HG02588 (cell line): ENCODE measurements at regions not wholly inside any gene's neighbourhood (a gene's known extent, or its start where the extent isn't known, plus 50 kb on each side); places are given as distances from the start of the nearest gene placed in this dataset.

ENCODE experiments used
- ATAC-seq: cut with Tn5 transposase; IDR thresholded peaks from one replicate; pipeline ENCODE4 v1.9.1; 2021; ENCODE audit warnings: mild to moderate bottlenecking, moderate library complexity; ENCODE audit not compliant: unreplicated experiment

- ATAC-seq = no peak
These were observed 383.6 kb downstream of the GRIN2B start for GRCh38 chr12:13597837-13598236.

DNA sequence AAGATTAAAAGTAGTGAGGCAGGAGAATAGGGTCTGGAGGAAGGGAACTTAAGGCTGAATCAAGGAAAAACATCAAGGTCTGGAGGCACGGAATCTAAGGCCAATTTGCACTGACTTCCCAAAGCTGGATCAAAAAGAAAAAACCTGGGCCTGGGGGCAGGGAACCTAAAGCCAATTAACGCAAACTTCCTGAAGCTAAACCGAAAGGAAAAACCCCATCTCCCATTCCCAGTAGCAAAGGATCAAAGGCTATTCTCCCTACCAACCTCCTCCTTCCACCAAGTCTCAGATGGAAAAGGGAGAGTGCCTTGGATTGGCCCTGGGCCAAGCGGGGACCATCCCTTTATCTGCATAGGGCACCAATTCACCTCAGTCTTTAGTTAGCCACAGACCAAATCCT lies 384.2 kb downstream of the GRIN2B start:
- ATAC-seq = no peak

DNA sequence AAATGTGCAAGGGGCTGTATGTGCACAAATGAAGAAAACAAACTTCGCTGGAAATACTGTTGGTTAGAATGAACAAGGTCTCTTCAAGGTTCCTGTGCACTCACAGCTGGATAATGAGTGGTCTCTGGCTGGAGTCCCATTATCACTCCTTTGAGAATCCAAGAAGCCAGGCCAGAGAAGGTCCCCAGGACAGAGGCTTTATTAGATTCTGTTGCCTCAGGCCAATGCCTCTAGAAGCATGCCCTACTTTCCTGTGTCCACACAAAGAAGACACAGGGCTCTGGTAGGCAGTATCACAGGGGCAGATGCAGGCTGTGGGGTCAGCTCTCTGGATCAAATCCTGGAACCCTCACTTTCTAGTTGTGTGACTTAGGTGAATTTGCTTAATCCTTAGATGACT lies 384.7 kb downstream of the GRIN2B start:
- ATAC-seq = no peak

DNA sequence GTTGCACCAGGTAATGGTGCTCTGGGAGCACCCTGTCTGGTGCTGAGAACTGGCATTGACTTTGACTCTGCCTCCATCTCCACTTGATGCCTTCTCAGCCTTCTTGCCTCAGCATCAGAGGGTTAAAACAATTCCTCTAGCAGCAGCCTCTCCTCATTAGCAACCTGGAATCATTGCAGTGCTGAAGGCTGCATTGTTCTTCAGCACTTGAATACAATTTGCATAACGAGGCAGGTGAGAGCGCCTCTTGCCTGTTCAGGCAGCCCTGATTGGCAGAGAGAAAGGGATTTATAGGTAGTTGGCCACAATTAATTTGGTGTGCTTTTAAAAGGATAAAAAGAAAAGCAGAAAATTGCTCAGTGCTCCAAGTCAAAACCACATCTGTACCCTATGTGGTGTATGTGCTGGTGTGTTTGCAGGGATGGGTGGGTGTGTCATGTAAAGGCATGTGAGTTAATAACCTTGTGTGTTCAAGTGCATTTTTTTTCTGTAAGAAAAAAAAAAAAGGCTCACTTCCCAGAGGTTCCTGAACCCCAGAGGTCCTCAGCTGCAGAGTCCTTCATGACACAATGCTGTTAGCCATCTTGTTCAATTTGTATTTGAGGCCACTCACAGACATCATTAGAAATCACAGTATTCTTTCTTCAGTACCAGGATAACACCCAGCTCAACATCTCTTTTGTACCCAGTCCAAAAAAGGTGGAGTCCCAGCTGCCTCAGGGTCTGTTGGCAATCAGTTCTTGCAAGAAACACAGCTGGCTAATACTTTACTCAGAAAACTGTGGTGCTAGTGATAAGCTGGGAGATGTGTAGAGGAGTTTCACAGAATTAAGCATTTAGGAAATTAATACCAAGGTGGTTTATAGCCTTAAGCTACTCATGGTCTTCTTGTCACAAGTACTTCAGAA lies 385.6 kb downstream of the GRIN2B start:
- ATAC-seq = no peak

DNA sequence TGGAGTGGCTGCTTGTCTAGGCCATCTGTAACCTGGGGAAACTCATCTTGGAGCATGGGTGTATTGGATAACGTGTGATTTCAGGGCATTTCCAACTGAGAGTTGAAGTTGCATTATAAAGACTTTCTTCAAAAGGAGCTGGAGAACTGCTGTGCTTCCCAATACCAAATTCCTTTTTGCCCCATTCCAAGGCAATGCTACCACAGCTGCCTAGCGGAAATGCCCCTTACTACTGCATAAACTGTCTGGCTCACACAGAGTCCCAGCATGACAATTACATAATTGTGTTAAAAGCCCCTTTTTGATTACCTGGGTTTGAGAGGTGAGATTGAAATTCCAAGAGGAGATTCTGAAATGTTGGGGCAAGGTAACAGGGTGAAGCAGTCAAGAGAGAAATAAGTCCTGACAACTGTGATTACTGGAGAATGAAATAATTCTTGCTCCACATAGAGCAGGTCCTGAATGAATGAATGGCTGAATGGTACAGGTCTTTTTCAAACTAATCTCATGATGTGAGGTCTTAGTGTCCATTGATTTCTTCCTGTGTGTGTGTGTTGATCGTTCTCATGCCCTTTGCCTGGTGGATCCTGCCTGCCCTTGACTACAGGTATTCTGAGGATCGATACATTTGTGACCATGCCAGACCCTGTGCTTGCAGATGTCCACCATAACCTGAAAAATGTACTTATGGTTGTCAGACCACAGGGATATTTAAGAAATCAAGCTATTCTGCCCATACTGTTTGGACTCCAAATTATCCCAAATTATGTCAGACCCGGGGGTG lies 386.5 kb downstream of the GRIN2B start:
- no peak for ATAC-seq

GRCh38 chr12:13592063-13592942 lies 389.1 kb downstream of the GRIN2B start:
- no peak for ATAC-seq

DNA sequence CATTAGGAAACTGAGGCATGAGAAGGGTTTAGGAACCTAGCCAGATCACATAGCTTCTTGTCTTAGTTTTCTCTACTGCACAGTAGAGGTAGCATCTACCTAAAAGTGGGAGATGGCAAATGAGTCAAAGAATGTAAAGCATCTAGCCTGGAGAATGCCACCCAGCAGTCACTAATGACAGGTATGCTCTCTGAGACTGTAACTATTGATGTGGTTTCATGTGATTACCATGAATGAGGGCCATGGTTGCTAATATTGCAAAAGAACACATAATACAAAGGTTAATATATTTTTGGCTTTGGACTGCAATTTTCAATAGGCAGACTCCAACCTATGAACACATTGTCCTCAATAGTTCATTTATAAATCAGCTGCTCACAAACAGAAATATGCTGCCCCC lies 389.9 kb downstream of the GRIN2B start:
- no peak for ATAC-seq

DNA sequence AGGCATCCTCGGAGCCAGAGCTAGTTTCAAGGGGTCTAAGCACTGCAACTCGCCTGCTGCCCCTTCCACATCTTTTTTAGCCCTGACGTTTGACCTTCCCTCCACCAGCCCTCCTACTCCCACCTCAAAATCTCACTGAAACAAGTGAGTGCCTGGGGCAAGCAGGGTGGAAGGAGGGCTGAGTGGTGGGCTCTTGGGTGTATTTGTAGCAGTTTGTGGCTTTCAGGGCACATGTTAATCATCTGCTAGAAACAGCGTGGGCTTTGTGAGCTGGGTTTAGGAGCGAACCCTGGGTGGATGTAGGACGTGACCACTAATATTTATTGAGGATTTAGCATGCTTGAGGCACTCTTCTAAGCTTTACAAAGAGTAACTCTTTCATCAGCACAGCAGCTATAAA lies 390.3 kb downstream of the GRIN2B start:
- no peak for ATAC-seq

GRCh38 chr12:13588574-13588973 lies 392.0 kb downstream of the EMP1 start:
- ATAC-seq = no peak

DNA sequence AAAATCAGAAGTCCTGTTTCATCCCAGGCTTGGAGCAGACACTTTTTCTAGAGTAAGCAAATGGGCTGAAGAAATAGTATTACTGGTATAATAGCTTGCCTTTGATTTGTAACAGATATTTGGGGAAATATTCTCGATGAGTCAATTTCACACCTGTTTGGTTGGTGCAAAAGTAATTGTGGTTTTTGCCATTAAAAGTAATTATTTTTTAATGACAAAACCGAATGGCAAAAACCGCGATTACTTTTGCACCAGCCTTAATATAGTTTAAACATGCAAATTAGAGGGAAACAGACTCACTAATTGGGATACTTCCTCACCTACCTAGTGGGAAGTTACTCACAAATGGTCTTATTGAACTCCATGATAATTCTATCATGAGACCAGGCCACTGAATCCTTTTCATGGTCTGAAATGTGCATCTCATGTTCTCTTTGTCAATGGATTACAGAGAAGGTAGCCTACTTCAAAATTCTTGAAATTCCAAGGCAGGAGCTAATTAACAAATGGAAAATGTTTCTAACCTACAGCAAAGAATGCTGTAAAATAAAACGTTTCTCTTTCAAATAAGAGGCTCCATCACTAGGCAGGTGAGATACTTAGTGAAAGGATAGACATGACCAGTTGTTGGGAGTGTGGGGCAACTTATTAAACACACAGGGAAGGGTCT lies 391.3 kb downstream of the EMP1 start:
- ATAC-seq = no peak

- ATAC-seq = no peak
These were observed 389.8 kb downstream of the EMP1 start for GRCh38 chr12:13586361-13586760.

- no peak for ATAC-seq
These were observed 388.0 kb downstream of the EMP1 start for GRCh38 chr12:13584541-13584940.

GRCh38 chr12:13583630-13584029 lies 387.1 kb downstream of the EMP1 start:
- no peak for ATAC-seq

- ATAC-seq = no peak
These were observed 385.9 kb downstream of the EMP1 start for GRCh38 chr12:13582421-13582820.

DNA sequence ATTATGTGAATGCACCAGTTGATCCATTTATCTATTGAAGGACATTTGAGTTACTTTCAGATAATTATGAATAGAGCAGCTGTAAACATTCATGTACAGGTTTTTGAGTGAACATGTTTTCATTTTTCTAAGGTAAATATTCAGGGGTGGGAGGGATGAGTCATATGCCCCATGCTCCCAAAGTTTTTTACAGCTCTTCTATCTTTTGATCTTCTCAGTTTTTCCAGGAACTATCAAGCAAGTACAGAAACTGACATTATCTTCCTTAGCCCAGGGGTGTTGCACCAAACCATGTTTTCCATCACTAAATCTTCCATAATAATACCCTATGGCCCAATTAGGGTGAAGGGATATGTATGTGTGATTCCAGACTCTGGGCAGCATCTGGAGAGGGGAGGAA lies 384.5 kb downstream of the EMP1 start:
- no peak for ATAC-seq

GRCh38 chr12:13580206-13580605 lies 383.7 kb downstream of the EMP1 start:
- no peak for ATAC-seq

GRCh38 chr12:13576935-13577500 lies 380.5 kb downstream of the EMP1 start:
- no peak for ATAC-seq

GRCh38 chr12:13573698-13574321 lies 377.3 kb downstream of the EMP1 start:
- ATAC-seq = no peak

DNA sequence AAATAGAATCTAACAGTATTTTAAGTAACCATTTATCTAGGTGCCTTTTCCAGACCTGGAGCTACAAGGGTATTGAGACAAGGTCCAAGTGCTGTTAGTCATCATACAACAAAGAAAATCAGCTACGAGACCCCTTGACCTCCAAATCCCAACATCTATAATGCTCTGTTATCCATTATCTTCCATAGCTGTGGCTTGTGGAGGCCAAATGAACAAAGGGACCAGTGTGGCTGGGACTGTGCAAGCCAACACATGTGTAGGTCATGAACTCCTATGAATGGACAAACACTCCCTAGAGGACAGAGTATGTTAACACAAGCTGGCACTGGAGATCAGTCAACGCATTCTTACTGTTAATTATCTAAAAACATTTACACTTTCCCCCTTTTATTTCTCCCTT lies 374.5 kb downstream of the EMP1 start:
- no peak for ATAC-seq
